HCT116 (cell line): ENCODE measurements at regions not wholly inside any gene's neighbourhood (a gene's known extent, or its start where the extent isn't known, plus 50 kb on each side); places are given as distances from the start of the nearest gene placed in this dataset.

ENCODE experiments used
- ATAC-seq: fragments of 200-7000 bp; cut with Tn5 transposase; 2 replicates; pipeline ENCODE4 v1.9.1; 2020; ENCODE audit warnings: mild to moderate bottlenecking, moderate library complexity
- BruUV-seq: library from RNA; stranded (reverse); fragments of 400-500 nt; replicated peaks from 2 replicates; lab custom pipeline; 2021; lab: Mats Ljungman, UMichigan
- CTCF ChIA-PET: fragments of 300-600 bp; sonication (Branson Sonifier 250); formaldehyde crosslinking; loops from one replicate; lab custom pipeline; 2021; ENCODE audit warnings: antibody characterized with exemption; lab: Charles Lee
- POLR2A ChIA-PET: fragments of 300-600, 350-600 bp; sonication (Branson Sonifier 250); formaldehyde crosslinking; loops from one replicate; lab custom pipeline; 2021; ENCODE audit warnings: antibody characterized with exemption; lab: Charles Lee
- RAD21 ChIA-PET, 2 experiments: fragments of 300-600 bp; sonication (Branson Sonifier 250); formaldehyde crosslinking; loops; one replicate each; lab custom pipeline; 2023; ENCODE audit warnings: low total read pairs in 2 of 2; ENCODE audit not compliant: uncharacterized antibody in 2 of 2, unreplicated experiment in 2 of 2, low non-redundant PET in 1 of 2; lab: Charles Lee
- DNase-seq: peaks from one replicate; pipeline ENCODE4 v3.0.0-alpha.2; 2010; ENCODE audit warnings: low read depth, low spot score
- H2AFZ ChIP-seq: fragments of 200-600 bp; shearing (Covaris generic), sonication (generic); 2 replicates; pipeline ENCODE4 v1.6.1; 2017; ENCODE audit warnings: low read depth, mixed run types, mixed read lengths, antibody characterized with exemption, low read length; ENCODE audit not compliant: poor library complexity, severe bottlenecking
- H3K27ac ChIP-seq: 2 replicates; pipeline ENCODE4 v1.5.1; 2012; ENCODE audit warnings: low read depth, low read length
- H3K27me3 ChIP-seq: fragments of 200-600 bp; sonication (generic); 2 replicates; pipeline ENCODE4 v1.6.1; 2016; ENCODE audit warnings: mixed run types, low read length, mixed read lengths; ENCODE audit not compliant: insufficient read depth
- H3K36me3 ChIP-seq, 2 experiments: fragments of 200-500 bp in 1 of 2; fragments of 200-600 bp in 1 of 2; sonication (Bioruptor generic) in 1 of 2; sonication (generic) in 1 of 2; 2 replicates each; pipeline versions ENCODE4 v1.5.1 to v1.6.1; 2014 to 2016; ENCODE audit warnings: low read length in 2 of 2, inconsistent platforms in 1 of 2, mixed read lengths in 1 of 2, mixed run types in 1 of 2; ENCODE audit not compliant: insufficient read depth in 2 of 2, control insufficient read depth in 1 of 2
- H3K4me1 ChIP-seq, 2 experiments: fragments of 200-600 bp in 1 of 2; sonication (generic) in 1 of 2; 2 replicates each; pipeline versions ENCODE4 v1.5.1 to v1.6.1; 2012 to 2017; ENCODE audit warnings: low read length in 2 of 2, inconsistent platforms in 1 of 2, mild to moderate bottlenecking in 1 of 2, mixed read lengths in 1 of 2, mixed run types in 1 of 2, moderate library complexity in 1 of 2; ENCODE audit not compliant: insufficient read depth in 2 of 2, control insufficient read depth in 1 of 2
- H3K4me2 ChIP-seq: fragments of 200-600 bp; sonication (generic); 2 replicates; pipeline ENCODE4 v1.6.1; 2017; ENCODE audit warnings: mixed run types, low read length, mixed read lengths
- H3K4me3 ChIP-seq, 2 experiments: fragments of 200-600 bp in 1 of 2; sonication (generic) in 1 of 2; replicated peaks in 1 of 2; 2 replicates each; pipeline ENCODE4 v1.5.1; 2011 to 2016; ENCODE audit warnings: low read length in 2 of 2, control low read depth in 1 of 2, low read depth in 1 of 2, mild to moderate bottlenecking in 1 of 2, mixed read lengths in 1 of 2, mixed run types in 1 of 2
- H3K79me2 ChIP-seq: fragments of 200-600 bp; sonication (generic); 2 replicates; pipeline ENCODE4 v1.6.1; 2017; ENCODE audit warnings: mild to moderate bottlenecking, mixed run types, low read length, moderate library complexity, mixed read lengths; ENCODE audit not compliant: insufficient read depth
- H3K9ac ChIP-seq: fragments of 200-600 bp; sonication (generic); 2 replicates; pipeline ENCODE4 v1.6.1; 2016; ENCODE audit warnings: low read length, mixed read lengths
- H3K9me2 ChIP-seq: fragments of 200-600 bp; sonication (generic), shearing (Covaris generic); 2 replicates; pipeline ENCODE4 v1.6.1; 2017; ENCODE audit warnings: mixed run types, mild to moderate bottlenecking, moderate library complexity; ENCODE audit not compliant: insufficient read depth
- H3K9me3 ChIP-seq, 2 experiments: fragments of 200-500 bp in 1 of 2; fragments of 200-600 bp in 1 of 2; sonication (Bioruptor generic) in 1 of 2; sonication (generic) in 1 of 2; 2 replicates each; pipeline ENCODE4 v1.6.1; 2014 to 2017; ENCODE audit warnings: low read length in 2 of 2, mixed read lengths in 2 of 2, inconsistent platforms in 1 of 2, low read depth in 1 of 2, mild to moderate bottlenecking in 1 of 2, mixed run types in 1 of 2, moderate library complexity in 1 of 2; ENCODE audit not compliant: control insufficient read depth in 1 of 2, insufficient read depth in 1 of 2
- H4K20me1 ChIP-seq: fragments of 200-600 bp; sonication (generic), shearing (Covaris generic); 2 replicates; pipeline ENCODE4 v1.6.1; 2017; ENCODE audit warnings: mixed run types, mild to moderate bottlenecking, moderate library complexity; ENCODE audit not compliant: insufficient read depth
- EGR1 ChIP-seq: IDR thresholded peaks from 2 replicates; pipeline ENCODE4 v1.6.1; 2012; ENCODE audit warnings: low read depth
- ELF1 ChIP-seq: IDR thresholded peaks from 2 replicates; pipeline ENCODE4 v1.6.1; 2012; ENCODE audit warnings: low read depth, borderline replicate concordance
- FOSL1 ChIP-seq: IDR thresholded peaks from 2 replicates; pipeline ENCODE4 v1.6.1; 2012; ENCODE audit warnings: low read depth
- JUND ChIP-seq: IDR thresholded peaks from 2 replicates; pipeline ENCODE4 v1.6.1; 2012
- POLR2A ChIP-seq: IDR thresholded peaks from 2 replicates; pipeline ENCODE4 v1.7.0; 2011; ENCODE audit warnings: borderline replicate concordance; ENCODE audit not compliant: insufficient read depth, insufficient read length; ENCODE audit errors: extremely low read depth
- SP1 ChIP-seq: IDR thresholded peaks from 2 replicates; pipeline ENCODE4 v1.6.1; 2012; ENCODE audit warnings: low read depth
- SRF ChIP-seq: IDR thresholded peaks from 2 replicates; pipeline ENCODE4 v1.6.1; 2012; ENCODE audit warnings: low read depth
- TCF7L2 ChIP-seq: IDR thresholded peaks from 2 replicates; pipeline ENCODE4 v1.7.0; 2011; ENCODE audit warnings: borderline replicate concordance, inconsistent platforms; ENCODE audit not compliant: insufficient read depth, insufficient read length; ENCODE audit errors: extremely low read depth
- YY1 ChIP-seq: IDR thresholded peaks from 2 replicates; pipeline ENCODE4 v1.6.1; 2011; ENCODE audit warnings: low read length, low read depth, moderate library complexity, mild to moderate bottlenecking; ENCODE audit not compliant: insufficient replicate concordance; ENCODE audit errors: extremely low read depth
- ZFX ChIP-seq: fragments of 450-650 bp; IDR thresholded peaks from 2 replicates; pipeline ENCODE4 v1.6.1; 2017
- ZNF274 ChIP-seq: fragments of 200-500 bp; sonication (Bioruptor generic); IDR thresholded peaks from 2 replicates; pipeline ENCODE4 v1.6.1; 2014; ENCODE audit warnings: mild to moderate bottlenecking, low read depth, low read length, inconsistent platforms
- intact Hi-C: fragments of 100-400 bp; cut with micrococcal nuclease; formaldehyde crosslinking; loops from 2 replicates; pipeline ENCODE4 v1.10.0; 2022
- TF ChIP-seq, protein P1 (sequence below): IDR thresholded peaks from 2 replicates; pipeline ENCODE4 v1.6.1; 2012
- TF ChIP-seq, protein P2 (sequence below): IDR thresholded peaks from 2 replicates; pipeline ENCODE4 v1.6.1; 2012; ENCODE audit warnings: low read depth
- TF ChIP-seq, protein P3 (sequence below): IDR thresholded peaks from 2 replicates; pipeline ENCODE4 v1.6.1; 2012
- TF ChIP-seq, protein P4 (sequence below), 3 experiments: fragments of 200-600 bp in 1 of 3; sonication (generic) in 1 of 3; IDR thresholded peaks in 2 of 3; conservative IDR thresholded peaks in 1 of 3; 2 replicates each; pipeline ENCODE4 v1.5.1; 2012 to 2017; ENCODE audit warnings: low read depth in 2 of 3, low read length in 2 of 3, antibody characterized with exemption in 1 of 3, borderline replicate concordance in 1 of 3, control low read depth in 1 of 3, mild to moderate bottlenecking in 1 of 3, mixed read lengths in 1 of 3, mixed run types in 1 of 3, moderate library complexity in 1 of 3; ENCODE audit not compliant: insufficient read depth in 1 of 3

DNA sequence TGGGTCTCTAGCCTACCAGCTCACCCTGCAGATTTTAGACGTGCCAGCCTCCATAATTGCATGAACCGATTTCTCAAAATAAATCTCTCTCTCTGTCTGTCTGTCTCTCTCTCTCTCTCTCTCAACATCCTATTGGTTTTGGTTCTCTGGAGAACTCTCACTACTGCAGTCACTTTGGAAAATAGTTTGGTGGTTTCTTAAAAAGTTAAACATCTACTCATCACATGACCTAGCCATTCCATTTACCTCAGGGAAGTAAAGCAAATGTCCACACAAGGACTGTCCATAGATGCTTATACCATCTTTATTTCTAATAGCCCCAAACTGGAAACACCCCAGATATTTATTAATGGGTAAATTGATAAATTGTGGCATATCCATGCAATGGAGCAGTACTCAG lies 119.5 kb downstream of the SNX19 start:
- Histone ChIP-seq H3K9me2 (no peaks in the 10 kb centered on the region), H3K4me1 (no peaks in the 10 kb centered on the region), H3K9ac (no peak overlapping the region), H3K27ac (no peak overlapping the region), H3K36me3 (no peaks in the 10 kb centered on the region), H3K4me2 (no peak overlapping the region), H3K9me3 (no peaks in the 10 kb centered on the region), H3K79me2 (no peaks in the 10 kb centered on the region), H2AFZ (no peak overlapping the region), H3K4me3 (no peak overlapping the region), H3K27me3 (no peaks in the 10 kb centered on the region; the same call in 1 of the 2 replicates), H4K20me1 (no peaks in the 10 kb centered on the region)
- intact Hi-C loops: no loop called here
- no TSS peak for BruUV-seq
- ChIA-PET RAD21 (no interaction called here), POLR2A (no interaction called here), CTCF (no interaction called here)
- ATAC-seq: no peak
- TF ChIP-seq ZFX (no peak), JUND (no peak), SP1 (no peak), SRF (no peak), YY1 (no peak), TCF7L2 (no peak), ELF1 (no peak), POLR2A (no peak), ZNF274 (no peak), EGR1 (no peak), FOSL1 (no peak)
- TF ChIP-seq, protein P1, sequence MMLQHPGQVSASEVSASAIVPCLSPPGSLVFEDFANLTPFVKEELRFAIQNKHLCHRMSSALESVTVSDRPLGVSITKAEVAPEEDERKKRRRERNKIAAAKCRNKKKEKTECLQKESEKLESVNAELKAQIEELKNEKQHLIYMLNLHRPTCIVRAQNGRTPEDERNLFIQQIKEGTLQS: no peak
- TF ChIP-seq, protein P2, sequence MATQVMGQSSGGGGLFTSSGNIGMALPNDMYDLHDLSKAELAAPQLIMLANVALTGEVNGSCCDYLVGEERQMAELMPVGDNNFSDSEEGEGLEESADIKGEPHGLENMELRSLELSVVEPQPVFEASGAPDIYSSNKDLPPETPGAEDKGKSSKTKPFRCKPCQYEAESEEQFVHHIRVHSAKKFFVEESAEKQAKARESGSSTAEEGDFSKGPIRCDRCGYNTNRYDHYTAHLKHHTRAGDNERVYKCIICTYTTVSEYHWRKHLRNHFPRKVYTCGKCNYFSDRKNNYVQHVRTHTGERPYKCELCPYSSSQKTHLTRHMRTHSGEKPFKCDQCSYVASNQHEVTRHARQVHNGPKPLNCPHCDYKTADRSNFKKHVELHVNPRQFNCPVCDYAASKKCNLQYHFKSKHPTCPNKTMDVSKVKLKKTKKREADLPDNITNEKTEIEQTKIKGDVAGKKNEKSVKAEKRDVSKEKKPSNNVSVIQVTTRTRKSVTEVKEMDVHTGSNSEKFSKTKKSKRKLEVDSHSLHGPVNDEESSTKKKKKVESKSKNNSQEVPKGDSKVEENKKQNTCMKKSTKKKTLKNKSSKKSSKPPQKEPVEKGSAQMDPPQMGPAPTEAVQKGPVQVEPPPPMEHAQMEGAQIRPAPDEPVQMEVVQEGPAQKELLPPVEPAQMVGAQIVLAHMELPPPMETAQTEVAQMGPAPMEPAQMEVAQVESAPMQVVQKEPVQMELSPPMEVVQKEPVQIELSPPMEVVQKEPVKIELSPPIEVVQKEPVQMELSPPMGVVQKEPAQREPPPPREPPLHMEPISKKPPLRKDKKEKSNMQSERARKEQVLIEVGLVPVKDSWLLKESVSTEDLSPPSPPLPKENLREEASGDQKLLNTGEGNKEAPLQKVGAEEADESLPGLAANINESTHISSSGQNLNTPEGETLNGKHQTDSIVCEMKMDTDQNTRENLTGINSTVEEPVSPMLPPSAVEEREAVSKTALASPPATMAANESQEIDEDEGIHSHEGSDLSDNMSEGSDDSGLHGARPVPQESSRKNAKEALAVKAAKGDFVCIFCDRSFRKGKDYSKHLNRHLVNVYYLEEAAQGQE: no peak
- TF ChIP-seq, protein P3, sequence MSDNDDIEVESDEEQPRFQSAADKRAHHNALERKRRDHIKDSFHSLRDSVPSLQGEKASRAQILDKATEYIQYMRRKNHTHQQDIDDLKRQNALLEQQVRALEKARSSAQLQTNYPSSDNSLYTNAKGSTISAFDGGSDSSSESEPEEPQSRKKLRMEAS: no peak
- TF ChIP-seq, protein P4, sequence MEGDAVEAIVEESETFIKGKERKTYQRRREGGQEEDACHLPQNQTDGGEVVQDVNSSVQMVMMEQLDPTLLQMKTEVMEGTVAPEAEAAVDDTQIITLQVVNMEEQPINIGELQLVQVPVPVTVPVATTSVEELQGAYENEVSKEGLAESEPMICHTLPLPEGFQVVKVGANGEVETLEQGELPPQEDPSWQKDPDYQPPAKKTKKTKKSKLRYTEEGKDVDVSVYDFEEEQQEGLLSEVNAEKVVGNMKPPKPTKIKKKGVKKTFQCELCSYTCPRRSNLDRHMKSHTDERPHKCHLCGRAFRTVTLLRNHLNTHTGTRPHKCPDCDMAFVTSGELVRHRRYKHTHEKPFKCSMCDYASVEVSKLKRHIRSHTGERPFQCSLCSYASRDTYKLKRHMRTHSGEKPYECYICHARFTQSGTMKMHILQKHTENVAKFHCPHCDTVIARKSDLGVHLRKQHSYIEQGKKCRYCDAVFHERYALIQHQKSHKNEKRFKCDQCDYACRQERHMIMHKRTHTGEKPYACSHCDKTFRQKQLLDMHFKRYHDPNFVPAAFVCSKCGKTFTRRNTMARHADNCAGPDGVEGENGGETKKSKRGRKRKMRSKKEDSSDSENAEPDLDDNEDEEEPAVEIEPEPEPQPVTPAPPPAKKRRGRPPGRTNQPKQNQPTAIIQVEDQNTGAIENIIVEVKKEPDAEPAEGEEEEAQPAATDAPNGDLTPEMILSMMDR (IDR thresholded peaks at IDR 0.05 in 2 of 3, conservative IDR thresholded peaks at IDR 0.05 in 1 of 3; ENCODE audit: borderline replicate concordance in 1 of 3, insufficient read depth in 1 of 3, low read depth in 2 of 3, low read length in 2 of 3): no peak
- DNase-seq: no peak
